GM10248 (cell line): ENCODE measurements at regions not wholly inside any gene's neighbourhood (a gene's known extent, or its start where the extent isn't known, plus 50 kb on each side); places are given as distances from the start of the nearest gene placed in this dataset.

Source experiments
- CTCF ChIA-PET: fragments of 300-600 bp; sonication (Branson Sonifier 250); formaldehyde crosslinking; extraction: SDS; loops from one replicate; lab custom pipeline; 2021; ENCODE audit warnings: antibody characterized with exemption; lab: Yijun Ruan, JAX
- POLR2A ChIA-PET: fragments of 350-650 bp; sonication (Branson Sonifier 250); formaldehyde crosslinking; extraction: SDS; loops from one replicate; lab custom pipeline; 2020; ENCODE audit warnings: antibody characterized with exemption; lab: Yijun Ruan, JAX
- DNase-seq: peaks from one replicate; pipeline ENCODE4 v3.0.0; 2012; ENCODE audit errors: extremely low spot score
- TF ChIP-seq, protein P1 (sequence below): IDR thresholded peaks from 2 replicates; pipeline ENCODE4 v1.5.1; 2012; ENCODE audit warnings: mild to moderate bottlenecking, low read depth; ENCODE audit errors: extremely low read depth, missing control alignments, control extremely low read depth

DNA sequence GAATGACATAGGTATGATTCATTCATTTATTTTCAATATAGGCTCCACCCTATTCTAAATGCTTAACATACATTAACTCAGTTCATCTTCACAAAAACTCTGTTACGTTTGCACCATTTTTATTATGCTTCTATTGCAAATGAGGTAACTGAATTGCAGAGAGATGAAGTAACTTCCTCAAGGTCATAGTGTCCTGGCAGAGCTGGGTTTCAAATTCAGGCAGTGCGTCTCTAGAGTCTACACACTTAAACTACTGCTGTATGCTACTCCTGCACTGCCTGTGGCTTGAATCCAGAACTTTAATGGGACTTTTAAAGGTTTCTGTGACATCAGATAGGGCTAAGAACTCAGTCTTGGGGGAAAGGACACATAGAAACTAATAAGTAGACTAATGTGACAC, 413.4 kb downstream of the UBE2NL start:
- TF ChIP-seq, protein P1, sequence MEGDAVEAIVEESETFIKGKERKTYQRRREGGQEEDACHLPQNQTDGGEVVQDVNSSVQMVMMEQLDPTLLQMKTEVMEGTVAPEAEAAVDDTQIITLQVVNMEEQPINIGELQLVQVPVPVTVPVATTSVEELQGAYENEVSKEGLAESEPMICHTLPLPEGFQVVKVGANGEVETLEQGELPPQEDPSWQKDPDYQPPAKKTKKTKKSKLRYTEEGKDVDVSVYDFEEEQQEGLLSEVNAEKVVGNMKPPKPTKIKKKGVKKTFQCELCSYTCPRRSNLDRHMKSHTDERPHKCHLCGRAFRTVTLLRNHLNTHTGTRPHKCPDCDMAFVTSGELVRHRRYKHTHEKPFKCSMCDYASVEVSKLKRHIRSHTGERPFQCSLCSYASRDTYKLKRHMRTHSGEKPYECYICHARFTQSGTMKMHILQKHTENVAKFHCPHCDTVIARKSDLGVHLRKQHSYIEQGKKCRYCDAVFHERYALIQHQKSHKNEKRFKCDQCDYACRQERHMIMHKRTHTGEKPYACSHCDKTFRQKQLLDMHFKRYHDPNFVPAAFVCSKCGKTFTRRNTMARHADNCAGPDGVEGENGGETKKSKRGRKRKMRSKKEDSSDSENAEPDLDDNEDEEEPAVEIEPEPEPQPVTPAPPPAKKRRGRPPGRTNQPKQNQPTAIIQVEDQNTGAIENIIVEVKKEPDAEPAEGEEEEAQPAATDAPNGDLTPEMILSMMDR: no peak
- no peak for DNase-seq
- ChIA-PET CTCF (no interaction called here), POLR2A (no interaction called here)

DNA sequence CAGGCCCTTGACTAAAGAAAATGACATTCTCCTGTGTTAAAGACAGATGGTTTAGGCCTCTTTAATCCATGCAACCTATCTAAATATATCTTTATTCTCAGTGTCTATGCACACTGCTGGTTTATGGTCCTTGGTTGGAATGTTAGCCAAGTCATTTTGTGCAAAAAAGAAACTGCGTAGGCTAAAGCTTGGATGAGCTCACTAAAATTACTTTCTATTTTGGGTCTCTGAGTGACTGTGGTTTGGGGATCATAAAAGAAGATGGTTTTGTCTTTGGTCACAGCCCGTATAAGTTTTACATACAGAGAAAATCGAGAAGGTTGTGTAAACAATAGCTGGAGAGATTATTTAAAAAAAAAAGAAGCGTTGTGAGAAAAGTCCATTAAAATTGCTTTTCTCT, 443.6 kb downstream of the UBE2NL start:
- no peak for DNase-seq
- CTCF ChIA-PET: no interaction called here
- POLR2A ChIA-PET: no interaction called here
- TF ChIP-seq, protein P1: no peak

DNA sequence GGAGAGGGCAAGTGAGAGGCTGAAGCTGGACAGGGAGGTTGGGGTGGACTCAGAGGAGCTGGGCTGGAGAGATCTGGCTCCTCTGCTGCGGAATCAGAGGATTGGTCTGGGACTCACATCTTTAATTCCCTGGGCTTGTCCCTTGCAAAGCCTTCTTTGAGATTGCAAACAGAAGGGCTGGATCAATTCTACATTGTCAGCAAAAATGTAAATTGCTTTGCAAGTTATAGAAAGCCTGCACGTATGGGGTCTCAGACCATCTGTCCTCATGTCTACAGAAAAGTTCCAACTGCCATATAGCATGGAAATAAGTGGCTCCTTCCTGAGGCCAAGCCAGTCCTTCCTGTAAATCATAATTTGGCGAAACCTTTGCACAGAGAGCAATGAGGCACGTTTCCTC, 449.6 kb downstream of the UBE2NL start:
- ChIA-PET POLR2A (no interaction called here), CTCF (no interaction called here)
- DNase-seq: no peak
- TF ChIP-seq, protein P1: no peak

GRCh38 chrX:144334577-144334976, 450.7 kb downstream of the UBE2NL start:
- TF ChIP-seq, protein P1: no peak
- ChIA-PET CTCF (no interaction called here), POLR2A (no interaction called here)

DNA sequence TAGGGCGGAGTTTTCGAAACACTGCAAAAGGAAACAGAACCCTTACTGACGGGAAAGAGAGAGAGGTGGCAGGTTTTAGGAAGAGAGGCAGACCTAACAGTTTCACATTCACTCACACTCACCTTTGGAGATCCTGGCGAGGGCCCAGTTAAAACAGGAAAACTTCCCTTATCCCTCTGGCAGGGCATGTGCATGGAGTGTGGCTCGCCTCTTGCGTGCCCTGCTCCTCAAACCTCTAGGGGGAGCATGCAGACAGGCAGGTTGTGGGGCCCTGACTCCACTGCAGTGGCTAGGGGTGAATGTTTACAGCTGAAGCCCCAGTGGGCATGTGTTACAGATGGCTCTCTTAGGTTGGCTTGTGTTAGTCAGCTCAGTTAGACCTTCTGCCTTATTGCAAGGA, 451.5 kb downstream of the UBE2NL start:
- TF ChIP-seq, protein P1: no peak
- no peak for DNase-seq
- POLR2A ChIA-PET: no interaction called here
- CTCF ChIA-PET: no interaction called here

More at GRCh38 chrX:144334577-144334976, 450.7 kb downstream of the UBE2NL start:
- no peak for DNase-seq

DNA sequence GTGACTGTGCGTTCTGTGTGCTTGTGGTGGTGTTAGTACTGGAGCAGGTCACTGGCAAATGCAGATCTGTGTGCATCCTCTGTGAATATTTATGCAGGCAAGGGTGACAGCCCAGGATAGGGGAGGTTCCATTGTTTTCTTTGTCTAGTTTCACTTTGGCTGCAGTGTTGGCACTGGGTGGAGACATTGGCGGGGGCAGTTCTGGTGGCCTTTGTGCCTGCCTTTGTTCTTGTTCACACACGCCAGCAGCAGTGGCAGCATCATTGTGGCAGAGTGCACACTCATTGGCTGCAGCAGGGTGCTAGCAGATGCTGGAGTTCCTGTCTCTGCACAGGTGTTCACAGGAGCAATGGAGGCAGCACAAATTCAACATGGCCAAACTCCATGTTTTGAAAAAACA, 495.3 kb downstream of the UBE2NL start:
- TF ChIP-seq, protein P1: no peak
- ChIA-PET CTCF (no interaction called here), POLR2A (no interaction called here)
- no peak for DNase-seq

DNA sequence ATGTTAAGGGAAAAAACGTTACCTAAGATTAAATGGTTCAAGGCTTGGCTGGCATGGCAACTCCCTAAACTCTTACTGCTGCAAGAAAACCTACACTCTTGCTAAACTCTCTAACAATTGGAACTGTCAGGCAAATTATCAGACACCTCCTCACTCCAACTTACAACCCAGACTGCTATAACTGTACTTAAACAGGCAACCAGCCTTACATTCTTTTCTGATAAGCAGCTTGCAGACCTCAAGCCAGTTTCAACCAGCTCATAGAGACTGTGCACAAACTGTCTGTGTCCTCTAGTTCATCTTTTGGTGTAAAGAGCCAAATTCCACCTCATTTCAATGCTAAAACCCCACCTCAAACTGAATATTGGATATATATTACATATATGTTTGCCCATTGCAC, 504.9 kb downstream of the UBE2NL start:
- TF ChIP-seq, protein P1: no peak
- CTCF ChIA-PET: no interaction called here
- DNase-seq: no peak
- POLR2A ChIA-PET: no interaction called here
